A673 (cell line): ENCODE measurements at regions not wholly inside any gene's neighbourhood (a gene's known extent, or its start where the extent isn't known, plus 50 kb on each side); places are given as distances from the start of the nearest gene placed in this dataset.

Source experiments
- BruUV-seq: library from RNA; stranded (reverse); fragments of 400-500 nt; replicated peaks from 2 replicates; lab custom pipeline; 2021; lab: Mats Ljungman, UMichigan
- CTCF ChIA-PET: fragments of 300-600 bp; sonication (Branson Sonifier 250); formaldehyde crosslinking; loops from one replicate; lab custom pipeline; 2022; ENCODE audit warnings: antibody characterized with exemption; lab: Charles Lee
- POLR2A ChIA-PET: fragments of 300-600 bp; sonication (Branson Sonifier 250); formaldehyde crosslinking; loops from one replicate; lab custom pipeline; 2022; ENCODE audit warnings: antibody characterized with exemption; ENCODE audit not compliant: low non-redundant PET; lab: Charles Lee
- DNase-seq: peaks from one replicate; pipeline ENCODE4 v3.0.0-alpha.2; 2015; ENCODE audit warnings: low spot score
- H3K27ac ChIP-seq: fragments of 200-600 bp; sonication (generic); 2 replicates; pipeline ENCODE4 v1.5.1; 2016; ENCODE audit warnings: mixed run types, low read depth, mild to moderate bottlenecking, mixed read lengths, antibody characterized with exemption, low read length; ENCODE audit not compliant: poor library complexity, severe bottlenecking
- H3K27me3 ChIP-seq: fragments of 200-600 bp; sonication (generic); replicated peaks from 2 replicates; pipeline ENCODE4 v1.6.1; 2017; ENCODE audit warnings: mixed run types, low read depth, mild to moderate bottlenecking, mixed read lengths, antibody characterized with exemption, low read length; ENCODE audit not compliant: insufficient read depth, poor library complexity
- H3K36me3 ChIP-seq: fragments of 200-600 bp; sonication (generic); 2 replicates; pipeline ENCODE4 v1.6.1; 2016; ENCODE audit warnings: mixed run types, mild to moderate bottlenecking, mixed read lengths, antibody characterized with exemption, low read length; ENCODE audit not compliant: insufficient read depth, poor library complexity, severe bottlenecking
- H3K4me1 ChIP-seq: fragments of 200-600 bp; sonication (generic); 2 replicates; pipeline ENCODE4 v1.6.1; 2017; ENCODE audit warnings: mixed run types, mild to moderate bottlenecking, mixed read lengths, antibody characterized with exemption, low read length; ENCODE audit not compliant: insufficient read depth, poor library complexity, severe bottlenecking
- H3K4me3 ChIP-seq: fragments of 200-600 bp; sonication (generic); 2 replicates; pipeline ENCODE4 v1.5.1; 2016; ENCODE audit warnings: low read depth, mixed run types, mild to moderate bottlenecking, mixed read lengths, low read length; ENCODE audit not compliant: poor library complexity, severe bottlenecking
- H3K9me3 ChIP-seq: fragments of 200-600 bp; sonication (generic); 2 replicates; pipeline ENCODE4 v1.6.1; 2016; ENCODE audit warnings: mixed run types, low read depth, mild to moderate bottlenecking, mixed read lengths, antibody characterized with exemption, low read length; ENCODE audit not compliant: poor library complexity, severe bottlenecking
- EZH2 ChIP-seq: fragments of 200-600 bp; sonication (generic); IDR thresholded peaks from 2 replicates; pipeline ENCODE4 v1.6.1; 2017; ENCODE audit warnings: borderline replicate concordance, low read depth, mild to moderate bottlenecking, mixed read lengths, antibody characterized with exemption, low read length; ENCODE audit not compliant: poor library complexity, severe bottlenecking
- intact Hi-C: fragments of 100-400 bp; cut with micrococcal nuclease; formaldehyde crosslinking; loops from one replicate; pipeline ENCODE4 v1.10.0; 2022; ENCODE audit not compliant: unreplicated experiment
- TF ChIP-seq, protein P1 (sequence below): fragments of 300-800, 200-600 bp; sonication (generic); conservative IDR thresholded peaks from 2 replicates; pipeline ENCODE4 v1.5.1; 2017; ENCODE audit warnings: low read depth, mild to moderate bottlenecking, antibody characterized with exemption, low read length, moderate library complexity, mixed read lengths

- Histone ChIP-seq H3K36me3 (no peaks in the 10 kb centered on the region), H3K27me3 (peaks cover 6% of the 10 kb centered on the region), H3K27ac (no peak overlapping the region), H3K9me3 (no peaks in the 10 kb centered on the region), H3K4me1 (no peaks in the 10 kb centered on the region), H3K4me3 (no peak overlapping the region)
- no TSS peak for BruUV-seq
- DNase-seq: no peak
- TF ChIP-seq EZH2: no peak
- TF ChIP-seq, protein P1, sequence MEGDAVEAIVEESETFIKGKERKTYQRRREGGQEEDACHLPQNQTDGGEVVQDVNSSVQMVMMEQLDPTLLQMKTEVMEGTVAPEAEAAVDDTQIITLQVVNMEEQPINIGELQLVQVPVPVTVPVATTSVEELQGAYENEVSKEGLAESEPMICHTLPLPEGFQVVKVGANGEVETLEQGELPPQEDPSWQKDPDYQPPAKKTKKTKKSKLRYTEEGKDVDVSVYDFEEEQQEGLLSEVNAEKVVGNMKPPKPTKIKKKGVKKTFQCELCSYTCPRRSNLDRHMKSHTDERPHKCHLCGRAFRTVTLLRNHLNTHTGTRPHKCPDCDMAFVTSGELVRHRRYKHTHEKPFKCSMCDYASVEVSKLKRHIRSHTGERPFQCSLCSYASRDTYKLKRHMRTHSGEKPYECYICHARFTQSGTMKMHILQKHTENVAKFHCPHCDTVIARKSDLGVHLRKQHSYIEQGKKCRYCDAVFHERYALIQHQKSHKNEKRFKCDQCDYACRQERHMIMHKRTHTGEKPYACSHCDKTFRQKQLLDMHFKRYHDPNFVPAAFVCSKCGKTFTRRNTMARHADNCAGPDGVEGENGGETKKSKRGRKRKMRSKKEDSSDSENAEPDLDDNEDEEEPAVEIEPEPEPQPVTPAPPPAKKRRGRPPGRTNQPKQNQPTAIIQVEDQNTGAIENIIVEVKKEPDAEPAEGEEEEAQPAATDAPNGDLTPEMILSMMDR: no peak
- POLR2A ChIA-PET: no interaction called here
- CTCF ChIA-PET: no interaction called here
- intact Hi-C loops: no loop called here
Observed at GRCh38 chr2:19250906-19251305, 107.5 kb downstream of the OSR1 start.

DNA sequence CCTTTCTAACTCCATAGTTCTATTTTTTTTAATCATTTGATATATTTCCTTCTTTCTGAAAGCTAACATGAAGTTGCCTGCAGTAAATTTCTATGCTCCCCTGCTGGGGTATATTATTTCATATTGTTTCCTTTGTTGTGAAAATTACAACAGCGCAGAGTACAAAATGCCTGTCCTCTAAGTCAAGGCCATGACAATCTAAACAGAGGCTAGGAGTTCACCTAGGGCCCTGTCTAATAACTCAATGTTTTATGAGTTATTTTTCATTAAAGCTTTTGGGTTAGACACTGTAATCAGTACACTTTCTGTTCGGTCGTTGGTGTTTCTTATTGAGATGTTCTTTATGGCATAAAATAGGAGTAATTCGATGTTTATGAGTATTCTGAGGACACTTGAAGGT is 111.2 kb downstream of the OSR1 start:
- ChIA-PET CTCF (no interaction called here), POLR2A (interaction anchor here (0.7 kb wide), 1 partner anchor 31 kb away, joined by 4 read pairs; no protein-coding TSS in a partner anchor)
- no peak for DNase-seq
- no peaks in the 10 kb centered on the region for H3K9me3 ChIP-seq
- no peaks in the 10 kb centered on the region for H3K36me3 ChIP-seq
- no TSS peak for BruUV-seq
- no peak overlapping the region for H3K4me3 ChIP-seq
- H3K27ac ChIP-seq: no peak overlapping the region
- intact Hi-C loops: no loop called here
- no peaks in the 10 kb centered on the region for H3K4me1 ChIP-seq
- H3K27me3 ChIP-seq: peaks cover 6% of the 10 kb centered on the region
- TF ChIP-seq EZH2: no peak
- TF ChIP-seq, protein P1: no peak

DNA sequence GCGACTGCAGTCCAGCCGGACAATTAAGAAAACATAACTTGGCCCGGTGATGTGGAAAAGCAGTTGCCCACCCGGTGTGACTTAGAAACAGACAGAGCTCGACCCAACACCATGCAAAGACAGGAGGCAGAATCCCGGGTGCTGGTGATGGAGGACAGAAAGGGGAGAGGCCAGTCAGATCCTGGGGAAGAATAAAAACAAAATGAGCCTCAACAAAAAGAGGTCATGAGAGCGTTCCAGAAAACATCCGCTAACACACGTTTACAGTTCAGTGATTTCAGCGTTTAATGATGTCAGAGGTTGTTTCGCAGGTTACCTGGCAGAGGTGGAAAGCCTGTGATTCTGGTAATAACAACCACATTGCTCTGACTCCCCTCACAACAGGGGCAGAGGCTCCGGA is 111.9 kb downstream of the OSR1 start:
- POLR2A ChIA-PET: no interaction called here
- peaks cover 6% of the 10 kb centered on the region for H3K27me3 ChIP-seq
- H3K36me3 ChIP-seq: no peaks in the 10 kb centered on the region
- H3K9me3 ChIP-seq: no peaks in the 10 kb centered on the region
- BruUV-seq: no TSS peak
- no peaks in the 10 kb centered on the region for H3K4me1 ChIP-seq
- no peak for DNase-seq
- TF ChIP-seq, protein P1: no peak
- TF ChIP-seq EZH2: no peak
- H3K27ac ChIP-seq: no peak overlapping the region
- CTCF ChIA-PET: no interaction called here
- H3K4me3 ChIP-seq: no peak overlapping the region
- intact Hi-C loops: no loop called here
